Mesenchymal stem cell (in vitro differentiated cells and primary cell): ENCODE measurements at regions not wholly inside any gene's neighbourhood (a gene's known extent, or its start where the extent isn't known, plus 50 kb on each side); places are given as distances from the start of the nearest gene placed in this dataset.

ENCODE experiments used
- DNase-seq: peaks from one replicate; pipeline ENCODE4 v3.0.0-alpha.2; 2013
- H2AFZ ChIP-seq: one replicate; pipeline ENCODE4 v1.6.1; 2013; ENCODE audit warnings: low read depth, mild to moderate bottlenecking, control low read depth, inconsistent platforms, low read length, moderate library complexity
- H2AK5ac ChIP-seq: 2 replicates; pipeline ENCODE4 v1.6.1; 2013; ENCODE audit warnings: low read length, moderate library complexity, mild to moderate bottlenecking, inconsistent platforms; ENCODE audit not compliant: severe bottlenecking
- H2BK120ac ChIP-seq: one replicate; pipeline ENCODE4 v1.6.1; 2013; ENCODE audit warnings: low read depth, mild to moderate bottlenecking, inconsistent platforms, low read length, moderate library complexity
- H2BK12ac ChIP-seq, 2 experiments: one replicate each; pipeline ENCODE4 v1.6.1; 2013; ENCODE audit warnings: inconsistent platforms in 2 of 2, low read length in 2 of 2, mild to moderate bottlenecking in 2 of 2, moderate library complexity in 2 of 2, control low read depth in 1 of 2
- H2BK15ac ChIP-seq: one replicate; pipeline ENCODE4 v1.6.1; 2013; ENCODE audit warnings: mild to moderate bottlenecking, low read depth, inconsistent platforms; ENCODE audit not compliant: poor library complexity, severe bottlenecking
- H2BK5ac ChIP-seq: 2 replicates; pipeline ENCODE4 v1.6.1; 2013; ENCODE audit warnings: low read depth, mild to moderate bottlenecking, low read length, control low read depth, inconsistent platforms; ENCODE audit not compliant: poor library complexity, severe bottlenecking
- H3K14ac ChIP-seq, 2 experiments: one replicate each; pipeline ENCODE4 v1.6.1; 2013; ENCODE audit warnings: inconsistent platforms in 2 of 2, low read length in 2 of 2, control low read depth in 1 of 2, mild to moderate bottlenecking in 1 of 2, moderate library complexity in 1 of 2
- H3K18ac ChIP-seq, 2 experiments: one replicate each; pipeline ENCODE4 v1.6.1; 2013; ENCODE audit warnings: inconsistent platforms in 2 of 2, low read length in 2 of 2, control low read depth in 1 of 2, low read depth in 1 of 2, mild to moderate bottlenecking in 1 of 2
- H3K23ac ChIP-seq, 2 experiments: one replicate each; pipeline ENCODE4 v1.6.1; 2013; ENCODE audit warnings: inconsistent platforms in 2 of 2, low read length in 2 of 2, mild to moderate bottlenecking in 2 of 2, moderate library complexity in 2 of 2, control low read depth in 1 of 2
- H3K27ac ChIP-seq: 2 replicates; pipeline ENCODE4 v1.5.1; 2013; ENCODE audit warnings: mild to moderate bottlenecking, moderate library complexity, low read length, control low read depth, inconsistent platforms; ENCODE audit not compliant: poor library complexity, severe bottlenecking
- H3K27me3 ChIP-seq, 2 experiments: 2 replicates each; pipeline versions ENCODE4 v1.6.1 to v1.7.0; 2013; ENCODE audit warnings: low read length in 2 of 2, mild to moderate bottlenecking in 2 of 2, moderate library complexity in 2 of 2, control low read depth in 1 of 2, inconsistent platforms in 1 of 2; ENCODE audit not compliant: control insufficient read depth in 1 of 2, insufficient read depth in 1 of 2
- H3K36me3 ChIP-seq, 2 experiments: 2 replicates each; pipeline versions ENCODE4 v1.6.1 to v1.7.0; 2013; ENCODE audit warnings: low read length in 2 of 2, control low read depth in 1 of 2, inconsistent platforms in 1 of 2, low read depth in 1 of 2, mild to moderate bottlenecking in 1 of 2; ENCODE audit not compliant: insufficient read depth in 2 of 2, control insufficient read depth in 1 of 2
- H3K4ac ChIP-seq, 2 experiments: one replicate each; pipeline ENCODE4 v1.6.1; 2013; ENCODE audit warnings: inconsistent platforms in 2 of 2, low read length in 2 of 2, mild to moderate bottlenecking in 2 of 2, moderate library complexity in 2 of 2, control low read depth in 1 of 2, low read depth in 1 of 2
- H3K4me1 ChIP-seq: 2 replicates; pipeline ENCODE4 v1.6.1; 2013; ENCODE audit warnings: low read depth, low read length, control low read depth; ENCODE audit not compliant: control insufficient read depth, insufficient read depth
- H3K4me2 ChIP-seq: 2 replicates; pipeline ENCODE4 v1.6.1; 2013; ENCODE audit warnings: low read length, mild to moderate bottlenecking, inconsistent platforms; ENCODE audit not compliant: poor library complexity, severe bottlenecking
- H3K4me3 ChIP-seq, 2 experiments: 2 replicates each; pipeline versions ENCODE4 v1.5.1 to v1.7.0; 2013; ENCODE audit warnings: low read length in 2 of 2, mild to moderate bottlenecking in 2 of 2, control low read depth in 1 of 2, low read depth in 1 of 2; ENCODE audit not compliant: insufficient read depth in 1 of 2
- H3K79me1 ChIP-seq: replicated peaks from 2 replicates; pipeline ENCODE4 v1.6.1; 2013; ENCODE audit warnings: mild to moderate bottlenecking, control low read depth, low read length, inconsistent platforms; ENCODE audit not compliant: poor library complexity, severe bottlenecking
- H3K9ac ChIP-seq: 2 replicates; pipeline ENCODE4 v1.7.0; 2013; ENCODE audit warnings: mild to moderate bottlenecking, low read length, moderate library complexity
- H3K9me3 ChIP-seq: 2 replicates; pipeline ENCODE4 v1.7.0; 2013; ENCODE audit warnings: mild to moderate bottlenecking, low read length; ENCODE audit not compliant: control insufficient read depth
- H4K8ac ChIP-seq: one replicate; pipeline ENCODE4 v1.6.1; 2013; ENCODE audit warnings: inconsistent platforms, mild to moderate bottlenecking, low read length, moderate library complexity
- H4K91ac ChIP-seq: one replicate; pipeline ENCODE4 v1.6.1; 2013; ENCODE audit warnings: mild to moderate bottlenecking, low read length, inconsistent platforms
- WGBS: methylation state at CpG from one replicate; pipeline ENCODE4 v1.1.7; 2013; ENCODE audit warnings: mixed read lengths; 5-methylcytosine and 5-hydroxymethylcytosine counted together

- H3K27ac ChIP-seq: no peak overlapping the region
- H2AK5ac ChIP-seq: no peak overlapping the region
- H3K9ac ChIP-seq: no peak overlapping the region
- no peak overlapping the region for H4K8ac ChIP-seq
- no peaks in the 10 kb centered on the region for H3K4me1 ChIP-seq
- H3K79me1 ChIP-seq: no peaks in the 10 kb centered on the region
- H2AFZ ChIP-seq: no peak overlapping the region
- H4K91ac ChIP-seq: no peak overlapping the region
- no peak overlapping the region for H3K4me3 ChIP-seq
- no peak overlapping the region for H3K4ac ChIP-seq
- H3K23ac ChIP-seq: no peak overlapping the region
- H2BK5ac ChIP-seq: no peak overlapping the region
- no peak overlapping the region for H3K14ac ChIP-seq
- H3K18ac ChIP-seq: no peak overlapping the region
- no peaks in the 10 kb centered on the region for H3K27me3 ChIP-seq
- H3K4me2 ChIP-seq: no peak overlapping the region
- H3K36me3 ChIP-seq: no peaks in the 10 kb centered on the region
- H2BK12ac ChIP-seq: no peak overlapping the region
- DNase-seq: peak; percentile 61
- peaks cover 4% of the 10 kb centered on the region for H3K9me3 ChIP-seq
- 46% methylated on average over 1 of the region's 2 CpGs for WGBS
- no peak overlapping the region for H2BK120ac ChIP-seq
- no peak overlapping the region for H2BK15ac ChIP-seq
Measured at GRCh38 chr20:12594410-12595088, 414.2 kb upstream of the SPTLC3 start.

GRCh38 chr20:12595841-12596240 is 412.9 kb upstream of the SPTLC3 start:
- H2BK12ac ChIP-seq: no peak overlapping the region
- no peak overlapping the region for H2AK5ac ChIP-seq
- WGBS: 81% methylated on average over 1 of the region's 2 CpGs

GRCh38 chr20:12596863-12597262 is 411.9 kb upstream of the SPTLC3 start:
- H3K14ac ChIP-seq: no peak overlapping the region
- H2BK5ac ChIP-seq: no peak overlapping the region
- H2BK12ac ChIP-seq: no peak overlapping the region
- H2BK120ac ChIP-seq: no peak overlapping the region
- no peaks in the 10 kb centered on the region for H3K27me3 ChIP-seq
- H3K9me3 ChIP-seq: peaks cover 4% of the 10 kb centered on the region
- H2AFZ ChIP-seq: no peak overlapping the region
- no peak overlapping the region for H4K8ac ChIP-seq
- no peaks in the 10 kb centered on the region for H3K4me1 ChIP-seq
- H3K4ac ChIP-seq: no peak overlapping the region
- no peak overlapping the region for H3K27ac ChIP-seq
- H3K4me3 ChIP-seq: no peak overlapping the region
- H3K18ac ChIP-seq: no peak overlapping the region
- H3K4me2 ChIP-seq: no peak overlapping the region
- no peaks in the 10 kb centered on the region for H3K79me1 ChIP-seq
- H3K9ac ChIP-seq: no peak overlapping the region
- no peak for DNase-seq
- 60% methylated on average over 2 of the region's 2 CpGs for WGBS
- H4K91ac ChIP-seq: no peak overlapping the region
- no peak overlapping the region for H3K23ac ChIP-seq
- no peaks in the 10 kb centered on the region for H3K36me3 ChIP-seq
- H2BK15ac ChIP-seq: no peak overlapping the region
- no peak overlapping the region for H2AK5ac ChIP-seq

More at GRCh38 chr20:12595841-12596240, 412.9 kb upstream of the SPTLC3 start:
- DNase-seq: no peak
- no peaks in the 10 kb centered on the region for H3K27me3 ChIP-seq
- no peaks in the 10 kb centered on the region for H3K4me1 ChIP-seq
- H3K9me3 ChIP-seq: peaks cover 4% of the 10 kb centered on the region
- H3K18ac ChIP-seq: no peak overlapping the region
- H3K4me3 ChIP-seq: no peak overlapping the region
- H3K27ac ChIP-seq: no peak overlapping the region
- H2BK15ac ChIP-seq: no peak overlapping the region
- H2BK5ac ChIP-seq: no peak overlapping the region
- H3K23ac ChIP-seq: no peak overlapping the region
- H3K9ac ChIP-seq: no peak overlapping the region
- H4K8ac ChIP-seq: no peak overlapping the region
- no peaks in the 10 kb centered on the region for H3K36me3 ChIP-seq
- no peak overlapping the region for H4K91ac ChIP-seq
- no peak overlapping the region for H2BK120ac ChIP-seq
- no peaks in the 10 kb centered on the region for H3K79me1 ChIP-seq
- no peak overlapping the region for H3K4ac ChIP-seq
- H3K14ac ChIP-seq: no peak overlapping the region
- H3K4me2 ChIP-seq: no peak overlapping the region
- H2AFZ ChIP-seq: no peak overlapping the region

GRCh38 chr20:12597551-12597950 is 411.2 kb upstream of the SPTLC3 start:
- 46% methylated on average over 3 of the region's 3 CpGs for WGBS
- Histone ChIP-seq H4K8ac (no peak overlapping the region), H3K4ac (no peak overlapping the region), H3K27ac (no peak overlapping the region), H3K18ac (no peak overlapping the region), H2BK12ac (no peak overlapping the region), H2BK5ac (no peak overlapping the region), H2AFZ (no peak overlapping the region), H3K4me2 (no peak overlapping the region), H4K91ac (no peak overlapping the region), H3K4me3 (no peak overlapping the region), H2AK5ac (no peak overlapping the region), H2BK120ac (no peak overlapping the region), H3K9me3 (peaks cover 4% of the 10 kb centered on the region), H3K23ac (no peak overlapping the region), H3K9ac (no peak overlapping the region), H3K36me3 (no peaks in the 10 kb centered on the region), H3K14ac (no peak overlapping the region), H2BK15ac (no peak overlapping the region), H3K4me1 (no peaks in the 10 kb centered on the region), H3K27me3 (no peaks in the 10 kb centered on the region), H3K79me1 (no peaks in the 10 kb centered on the region)
- no peak for DNase-seq
